Nephron progenitor cell (in vitro differentiated cells): ENCODE measurements at regions not wholly inside any gene's neighbourhood (a gene's known extent, or its start where the extent isn't known, plus 50 kb on each side); places are given as distances from the start of the nearest gene placed in this dataset.

Experiments used
- DNase-seq: peaks from one replicate; pipeline ENCODE4 v3.0.0; 2021
- H3K27ac Mint-ChIP-seq: 2 replicates; pipeline ENCODE4 v1.8.0; 2021; ENCODE audit warnings: mild to moderate bottlenecking, moderate library complexity, mixed read lengths
- H3K27me3 Mint-ChIP-seq: 2 replicates; pipeline ENCODE4 v1.8.0; 2021; ENCODE audit warnings: mild to moderate bottlenecking, low read depth, mixed read lengths; ENCODE audit not compliant: poor library complexity
- H3K36me3 Mint-ChIP-seq: 2 replicates; pipeline ENCODE4 v1.8.0; 2021; ENCODE audit warnings: low read depth, mixed read lengths
- H3K4me1 Mint-ChIP-seq: 2 replicates; pipeline ENCODE4 v1.8.0; 2021; ENCODE audit warnings: mixed read lengths
- H3K4me3 Mint-ChIP-seq: 2 replicates; pipeline ENCODE4 v1.8.0; 2021; ENCODE audit warnings: mild to moderate bottlenecking, moderate library complexity, mixed read lengths
- H3K9me3 Mint-ChIP-seq: 2 replicates; pipeline ENCODE4 v1.8.0; 2021; ENCODE audit warnings: mild to moderate bottlenecking, moderate library complexity, mixed read lengths
- CTCF ChIP-seq: fragments of 200-600 bp; sonication (generic); IDR thresholded peaks from 2 replicates; pipeline ENCODE4 v1.5.0; 2021; ENCODE audit warnings: antibody characterized with exemption

- Mint-ChIP-seq H3K36me3 (no peaks in the 10 kb centered on the region), H3K4me3 (no peak overlapping the region), H3K4me1 (no peaks in the 10 kb centered on the region), H3K27me3 (peaks cover 3% of the 10 kb centered on the region), H3K9me3 (no peaks in the 10 kb centered on the region), H3K27ac (no peak overlapping the region)
- TF ChIP-seq CTCF: no peak
- no peak for DNase-seq
Measured at GRCh38 chr13:83197316-83197715, 685.0 kb downstream of the SLITRK1 start.

- TF ChIP-seq CTCF: no peak
- Mint-ChIP-seq H3K27ac (no peak overlapping the region), H3K36me3 (no peaks in the 10 kb centered on the region), H3K9me3 (peaks cover 6% of the 10 kb centered on the region), H3K27me3 (peaks cover 3% of the 10 kb centered on the region), H3K4me1 (no peaks in the 10 kb centered on the region), H3K4me3 (no peak overlapping the region)
- no peak for DNase-seq
Measured at GRCh38 chr13:83190020-83190419, 692.3 kb downstream of the SLITRK1 start.

GRCh38 chr13:83184819-83185218 lies 697.5 kb downstream of the SLITRK1 start:
- no peak for TF ChIP-seq CTCF
- H3K4me3 Mint-ChIP-seq: no peak overlapping the region
- H3K27me3 Mint-ChIP-seq: peaks cover 2% of the 10 kb centered on the region
- H3K9me3 Mint-ChIP-seq: peaks cover 6% of the 10 kb centered on the region
- H3K27ac Mint-ChIP-seq: no peak overlapping the region
- no peak for DNase-seq
- H3K4me1 Mint-ChIP-seq: no peaks in the 10 kb centered on the region
- H3K36me3 Mint-ChIP-seq: no peaks in the 10 kb centered on the region

GRCh38 chr13:83184150-83184475 lies 698.2 kb downstream of the SLITRK1 start:
- DNase-seq: no peak
- peaks cover 6% of the 10 kb centered on the region for H3K9me3 Mint-ChIP-seq
- no peaks in the 10 kb centered on the region for H3K36me3 Mint-ChIP-seq
- TF ChIP-seq CTCF: no peak
- H3K27me3 Mint-ChIP-seq: peaks cover 2% of the 10 kb centered on the region
- no peak overlapping the region for H3K27ac Mint-ChIP-seq
- no peaks in the 10 kb centered on the region for H3K4me1 Mint-ChIP-seq
- no peak overlapping the region for H3K4me3 Mint-ChIP-seq

DNA sequence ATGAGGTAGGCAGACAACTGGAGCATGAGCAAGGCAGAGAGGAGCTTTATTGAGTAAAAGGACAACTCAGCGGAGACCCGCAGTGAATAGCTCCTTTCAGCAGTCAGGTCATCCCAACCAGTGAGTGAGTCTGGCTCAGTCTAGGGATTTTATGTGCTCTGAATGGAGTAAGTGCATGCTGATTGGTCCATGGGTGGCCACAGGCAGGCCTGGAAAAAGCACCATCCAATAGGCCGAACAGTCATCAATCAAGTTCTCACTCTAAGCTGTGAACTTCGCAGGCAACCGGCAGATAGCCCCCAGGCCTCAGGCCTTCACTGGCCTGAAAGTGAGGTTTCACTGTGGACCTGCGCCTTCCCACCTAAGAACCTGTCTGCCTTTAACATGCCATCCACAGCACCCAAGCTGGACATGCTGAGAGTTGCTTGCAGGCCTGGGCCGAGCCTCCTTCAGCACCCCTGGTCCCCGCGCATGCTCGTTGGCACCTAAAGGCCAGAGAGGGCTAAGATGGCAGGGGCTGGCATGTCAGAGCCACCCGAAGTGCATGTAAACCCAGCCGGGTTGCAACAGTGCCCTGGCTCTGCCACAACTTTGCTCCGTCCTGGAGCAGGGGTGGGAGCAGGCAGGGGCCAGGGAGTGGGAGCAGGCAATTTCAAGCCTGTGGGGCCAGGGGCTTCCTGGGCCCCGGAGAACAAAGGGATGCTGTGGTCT lies 698.7 kb downstream of the SLITRK1 start:
- H3K27me3 Mint-ChIP-seq: peaks cover 2% of the 10 kb centered on the region
- no peak overlapping the region for H3K4me3 Mint-ChIP-seq
- DNase-seq: no peak
- H3K9me3 Mint-ChIP-seq: peaks cover 6% of the 10 kb centered on the region
- no peak for TF ChIP-seq CTCF
- no peak overlapping the region for H3K27ac Mint-ChIP-seq
- no peaks in the 10 kb centered on the region for H3K4me1 Mint-ChIP-seq
- no peaks in the 10 kb centered on the region for H3K36me3 Mint-ChIP-seq

- no peaks in the 10 kb centered on the region for H3K4me1 Mint-ChIP-seq
- H3K27ac Mint-ChIP-seq: no peak overlapping the region
- H3K27me3 Mint-ChIP-seq: peaks cover 2% of the 10 kb centered on the region
- no peaks in the 10 kb centered on the region for H3K36me3 Mint-ChIP-seq
- TF ChIP-seq CTCF: no peak
- no peak overlapping the region for H3K4me3 Mint-ChIP-seq
- H3K9me3 Mint-ChIP-seq: peaks cover 6% of the 10 kb centered on the region
- no peak for DNase-seq
Measured at GRCh38 chr13:83182845-83183244, 699.4 kb downstream of the SLITRK1 start.
